HL-60 (cell line): ENCODE measurements at regions not wholly inside any gene's neighbourhood (a gene's known extent, or its start where the extent isn't known, plus 50 kb on each side); places are given as distances from the start of the nearest gene placed in this dataset.

Experiments
- DNase-seq, 2 experiments: peaks; one replicate each; pipeline ENCODE4 v3.0.0-alpha.2; 2010 to 2020; ENCODE audit warnings: low read depth in 1 of 2, low spot score in 1 of 2
- H3K27ac ChIP-seq: fragments of 250-450 bp; sonication (Bioruptor Pico); replicated peaks from 2 replicates; pipeline ENCODE4 v1.5.1; 2020; ENCODE audit warnings: mild to moderate bottlenecking, moderate library complexity
- H3K27me3 ChIP-seq: fragments of 250-450 bp; sonication (Bioruptor Pico); 2 replicates; pipeline ENCODE4 v1.5.1; 2021; ENCODE audit warnings: mild to moderate bottlenecking, moderate library complexity; ENCODE audit not compliant: insufficient read depth, poor library complexity, severe bottlenecking
- H3K4me3 ChIP-seq: replicated peaks from 2 replicates; pipeline ENCODE4 v1.5.1; 2011; ENCODE audit warnings: mild to moderate bottlenecking, control low read depth, low read length; ENCODE audit not compliant: insufficient read depth
- CTCF ChIP-seq: IDR thresholded peaks from one replicate; pipeline ENCODE4 v1.5.1; 2011; ENCODE audit warnings: low read length, control low read depth, inconsistent platforms; ENCODE audit not compliant: insufficient read depth
- GABPA ChIP-seq: IDR thresholded peaks from 2 replicates; pipeline ENCODE4 v1.6.1; 2012; ENCODE audit warnings: low read depth
- POLR2AphosphoS5 ChIP-seq: IDR thresholded peaks from 2 replicates; pipeline ENCODE4 v1.6.1; 2012; ENCODE audit warnings: low read depth
- REST ChIP-seq: IDR thresholded peaks from 2 replicates; pipeline ENCODE4 v1.6.1; 2012; ENCODE audit warnings: low read depth; ENCODE audit not compliant: insufficient replicate concordance
- SPI1 ChIP-seq: IDR thresholded peaks from 2 replicates; pipeline ENCODE4 v1.6.1; 2012; ENCODE audit warnings: low read depth, mild to moderate bottlenecking, borderline replicate concordance

- H3K27me3 ChIP-seq = no peaks in the 10 kb centered on the region
- peak in 1 of 2 experiments; percentile 41 for DNase-seq
- no peak overlapping the region for H3K4me3 ChIP-seq
- peak overlapping the region; percentile 86 for H3K27ac ChIP-seq
- TF ChIP-seq GABPA (no peak), REST (no peak), SPI1 (no peak), POLR2AphosphoS5 (no peak), CTCF (no peak)
These were observed 95.9 kb upstream of the SGIP1 start for GRCh38 chr1:66438062-66438461.

- no peak for DNase-seq
These were observed 95.5 kb upstream of the SGIP1 start for GRCh38 chr1:66438501-66438900.

More at GRCh38 chr1:66438501-66438900, 95.5 kb upstream of the SGIP1 start:
- Histone ChIP-seq H3K27me3 (no peaks in the 10 kb centered on the region), H3K27ac (peak overlapping the region; percentile 86), H3K4me3 (no peak overlapping the region)
- TF ChIP-seq CTCF (no peak), GABPA (no peak), REST (no peak), SPI1 (no peak), POLR2AphosphoS5 (no peak)
